HEK293T (cell line): ENCODE measurements at regions not wholly inside any gene's neighbourhood (a gene's known extent, or its start where the extent isn't known, plus 50 kb on each side); places are given as distances from the start of the nearest gene placed in this dataset.

Experiments used
- CTCF ChIA-PET: fragments of 350-600 bp; formaldehyde crosslinking; extraction: SDS; loops from one replicate; lab custom pipeline; 2021; ENCODE audit warnings: antibody characterized with exemption, inconsistent platforms; lab: Yijun Ruan, JAX
- POLR2A ChIA-PET: fragments of 350-600 bp; formaldehyde crosslinking; extraction: SDS; loops from one replicate; lab custom pipeline; 2020; ENCODE audit warnings: antibody characterized with exemption, inconsistent platforms; lab: Yijun Ruan, JAX
- DNase-seq: peaks from one replicate; pipeline ENCODE4 v3.0.0; 2012; ENCODE audit warnings: mixed read lengths; ENCODE audit errors: extremely low spot score
- ARNT ChIP-seq: fragments of 450-650 bp; IDR thresholded peaks from 2 replicates; pipeline ENCODE4 v1.6.1; 2017; ENCODE audit warnings: mild to moderate bottlenecking
- BHLHE40 ChIP-seq: fragments of 450-650 bp; IDR thresholded peaks from 2 replicates; pipeline ENCODE4 v1.6.1; 2016; ENCODE audit warnings: mild to moderate bottlenecking, moderate library complexity, borderline replicate concordance
- CTBP1 ChIP-seq: fragments of 450-650 bp; IDR thresholded peaks from 2 replicates; pipeline ENCODE4 v1.6.1; 2016; ENCODE audit warnings: borderline replicate concordance
- ELF4 ChIP-seq: fragments of 450-650 bp; IDR thresholded peaks from 2 replicates; pipeline ENCODE4 v1.6.1; 2017; ENCODE audit warnings: antibody characterized with exemption
- FOXA1 ChIP-seq: fragments of 450-650 bp; IDR thresholded peaks from 2 replicates; pipeline ENCODE4 v1.6.1; 2016; ENCODE audit warnings: mild to moderate bottlenecking
- FOXK2 ChIP-seq: fragments of 450-650 bp; IDR thresholded peaks from 2 replicates; pipeline ENCODE4 v1.6.1; 2016; ENCODE audit warnings: mild to moderate bottlenecking
- FOXM1 ChIP-seq: fragments of 450-650 bp; IDR thresholded peaks from 2 replicates; pipeline ENCODE4 v1.6.1; 2017; ENCODE audit warnings: mild to moderate bottlenecking, borderline replicate concordance
- HDGF ChIP-seq: fragments of 450-650 bp; IDR thresholded peaks from 2 replicates; pipeline ENCODE4 v1.6.1; 2017; ENCODE audit warnings: antibody characterized with exemption, borderline replicate concordance
- L3MBTL2 ChIP-seq: fragments of 450-650 bp; conservative IDR thresholded peaks from 2 replicates; pipeline ENCODE4 v1.6.1; 2016; ENCODE audit warnings: mild to moderate bottlenecking
- NFRKB ChIP-seq: fragments of 450-650 bp; IDR thresholded peaks from 2 replicates; pipeline ENCODE4 v1.6.1; 2016; ENCODE audit warnings: mild to moderate bottlenecking, moderate library complexity
- PKNOX1 ChIP-seq: fragments of 450-650 bp; IDR thresholded peaks from 2 replicates; pipeline ENCODE4 v1.6.1; 2016
- SP1 ChIP-seq: fragments of 450-650 bp; IDR thresholded peaks from 2 replicates; pipeline ENCODE4 v1.6.1; 2017
- SUZ12 ChIP-seq: fragments of 450-650 bp; IDR thresholded peaks from 2 replicates; pipeline ENCODE4 v1.6.1; 2016; ENCODE audit warnings: mild to moderate bottlenecking
- TARDBP ChIP-seq: fragments of 450-650 bp; IDR thresholded peaks from 2 replicates; pipeline ENCODE4 v1.6.1; 2016
- ZNF384 ChIP-seq: fragments of 450-650 bp; IDR thresholded peaks from 2 replicates; pipeline ENCODE4 v1.6.1; 2016

- no peak for TF ChIP-seq CTBP1
- no peak for TF ChIP-seq BHLHE40
- TF ChIP-seq ARNT: no peak
- no peak for TF ChIP-seq TARDBP
- no peak for TF ChIP-seq FOXK2
- TF ChIP-seq HDGF: no peak
- no peak for TF ChIP-seq ELF4
- no peak for TF ChIP-seq FOXM1
- DNase-seq: no peak
- CTCF ChIA-PET: no interaction called here
- POLR2A ChIA-PET: no interaction called here
Observed at GRCh38 chr2:180449171-180449915, 442.2 kb upstream of the CWC22 start.

GRCh38 chr2:180446492-180446891 is 439.4 kb upstream of the CWC22 start:
- ChIA-PET POLR2A (no interaction called here), CTCF (interaction anchor here (1.1 kb wide), 1 partner anchor 39 kb away, joined by 3 read pairs; no protein-coding TSS in a partner anchor)
- DNase-seq: no peak
- no peak for TF ChIP-seq ARNT
- TF ChIP-seq BHLHE40: no peak
- TF ChIP-seq CTBP1: no peak
- TF ChIP-seq ZNF384: no peak
- no peak for TF ChIP-seq TARDBP
- no peak for TF ChIP-seq L3MBTL2
- TF ChIP-seq PKNOX1: no peak

- no peak for DNase-seq
- ChIA-PET POLR2A (no interaction called here), CTCF (no interaction called here)
- TF ChIP-seq FOXA1 (no peak), SUZ12 (no peak), NFRKB (no peak), ZNF384 (no peak), ARNT (no peak), ELF4 (no peak)
Observed at GRCh38 chr2:180443888-180444287, 436.8 kb upstream of the CWC22 start.

- ChIA-PET POLR2A (no interaction called here), CTCF (no interaction called here)
- DNase-seq: no peak
- TF ChIP-seq FOXM1 (no peak), ELF4 (no peak), ZNF384 (no peak), HDGF (no peak), L3MBTL2 (no peak)
Observed at GRCh38 chr2:180442860-180443644, 436.0 kb upstream of the CWC22 start.

- DNase-seq: no peak
- ChIA-PET POLR2A (no interaction called here), CTCF (no interaction called here)
- TF ChIP-seq BHLHE40: no peak
Observed at GRCh38 chr2:180419212-180419611, 412.1 kb upstream of the CWC22 start.

GRCh38 chr2:180416627-180417026 is 409.5 kb upstream of the CWC22 start:
- TF ChIP-seq ZNF384: no peak
- no peak for TF ChIP-seq BHLHE40
- no peak for TF ChIP-seq FOXM1
- no peak for TF ChIP-seq L3MBTL2
- no peak for TF ChIP-seq PKNOX1
- TF ChIP-seq TARDBP: no peak
- CTCF ChIA-PET: no interaction called here
- no peak for DNase-seq
- POLR2A ChIA-PET: no interaction called here

GRCh38 chr2:180413336-180413735 is 406.2 kb upstream of the CWC22 start:
- DNase-seq: no peak
- ChIA-PET CTCF (interaction anchor here (0.6 kb wide), 1 partner anchor 24 kb away, joined by 3 read pairs; no protein-coding TSS in a partner anchor), POLR2A (no interaction called here)
- TF ChIP-seq ELF4 (no peak), FOXK2 (no peak), PKNOX1 (no peak), ZNF384 (no peak), SUZ12 (no peak), FOXM1 (no peak), SP1 (no peak), CTBP1 (no peak), ARNT (no peak), HDGF (no peak), TARDBP (no peak), FOXA1 (no peak)
